Activated CD4-positive, alpha-beta T cell treated with anti-CD3 and anti-CD28 coated beads, Interleukin-2, amount 50 U/mL, for 24 hours (primary cell): ENCODE measurements at regions not wholly inside any gene's neighbourhood (a gene's known extent, or its start where the extent isn't known, plus 50 kb on each side); places are given as distances from the start of the nearest gene placed in this dataset.

Experiments
- DNase-seq, 2 donors: peaks; one replicate each; pipeline ENCODE4 v3.0.0-alpha.2; 2020; ENCODE audit warnings: low read depth in 1 of 2, low spot score in 1 of 2

- no peak for DNase-seq
Observed at GRCh38 chr12:24060089-24060488, 110.6 kb upstream of the SOX5 start.

- DNase-seq: no peak
Observed at GRCh38 chr12:24057920-24058476, 108.5 kb upstream of the SOX5 start.

GRCh38 chr12:24055747-24056146 lies 106.3 kb upstream of the SOX5 start:
- no peak for DNase-seq

- no peak for DNase-seq
Observed at GRCh38 chr12:24054416-24054815, 104.9 kb upstream of the SOX5 start.

- DNase-seq: no peak
Observed at GRCh38 chr12:24049728-24050127, 100.3 kb upstream of the SOX5 start.

- no peak for DNase-seq
Observed at GRCh38 chr12:24049101-24049500, 99.6 kb upstream of the SOX5 start.

GRCh38 chr12:24048446-24048845 lies 99.0 kb upstream of the SOX5 start:
- no peak for DNase-seq

GRCh38 chr12:24047326-24047725 lies 97.9 kb upstream of the SOX5 start:
- DNase-seq: no peak

GRCh38 chr12:24045816-24046257 lies 96.4 kb upstream of the SOX5 start:
- DNase-seq: no peak

GRCh38 chr12:24044941-24045703 lies 95.7 kb upstream of the SOX5 start:
- DNase-seq: no peak

GRCh38 chr12:24042651-24043050 lies 93.2 kb upstream of the SOX5 start:
- no peak for DNase-seq

GRCh38 chr12:24039113-24039525 lies 89.6 kb upstream of the SOX5 start:
- DNase-seq: no peak

- no peak for DNase-seq
Observed at GRCh38 chr12:24038211-24038997, 88.9 kb upstream of the SOX5 start.

GRCh38 chr12:24036438-24037216 lies 87.2 kb upstream of the SOX5 start:
- no peak for DNase-seq

- no peak for DNase-seq
Observed at GRCh38 chr12:24034894-24035293, 85.4 kb upstream of the SOX5 start.

GRCh38 chr12:24034160-24034559 lies 84.7 kb upstream of the SOX5 start:
- DNase-seq: no peak

- no peak for DNase-seq
Observed at GRCh38 chr12:24027352-24027751, 77.9 kb upstream of the SOX5 start.

GRCh38 chr12:24025153-24025798 lies 75.8 kb upstream of the SOX5 start:
- DNase-seq: no peak

GRCh38 chr12:24023081-24023480 lies 73.6 kb upstream of the SOX5 start:
- no peak for DNase-seq

GRCh38 chr12:24021164-24021502 lies 71.7 kb upstream of the SOX5 start:
- no peak for DNase-seq
